ENCODE measurements at regions not wholly inside any gene's neighbourhood (a gene's known extent, or its start where the extent isn't known, plus 50 kb on each side); places are given as distances from the start of the nearest gene placed in this dataset.

- H3K4me1 ChIP-seq = no peaks in the 10 kb centered on the region
- no peak for DNase-seq (ENCODE audit: low spot score in 2 of 2)
- H3K27ac ChIP-seq = no peak overlapping the region
- TF ChIP-seq POLR2A (IDR thresholded peaks at IDR 0.05) (no peak), EP300 (IDR thresholded peaks at IDR 0.05) (no peak), CTCF (IDR thresholded peaks at IDR 0.05) (no peak)
- no peaks in the 10 kb centered on the region for H3K36me3 ChIP-seq
- 89 to 90% methylated on average over 5 of the region's 5 CpGs for WGBS, 2 donors
- no peak overlapping the region for H3K4me3 ChIP-seq
- no peaks in the 10 kb centered on the region for H3K9me3 ChIP-seq
- H3K27me3 ChIP-seq = no peaks in the 10 kb centered on the region
Measured at GRCh38 chr2:30034052-30034775, 112.6 kb upstream of the YPEL5 start.

- Histone ChIP-seq H3K27ac (no peak overlapping the region), H3K36me3 (no peaks in the 10 kb centered on the region), H3K27me3 (no peaks in the 10 kb centered on the region), H3K9me3 (no peaks in the 10 kb centered on the region), H3K4me1 (no peaks in the 10 kb centered on the region), H3K4me3 (no peak overlapping the region)
- 81 to 94% methylated on average over 2 of the region's 2 CpGs for WGBS, 2 donors
- no peak for TF ChIP-seq POLR2A (IDR thresholded peaks at IDR 0.05)
- no peak for DNase-seq (ENCODE audit: low spot score in 2 of 2)
Measured at GRCh38 chr2:30037016-30037415, 109.8 kb upstream of the YPEL5 start.

- Histone ChIP-seq H3K27ac (no peak overlapping the region), H3K27me3 (no peaks in the 10 kb centered on the region), H3K9me3 (no peaks in the 10 kb centered on the region), H3K36me3 (no peaks in the 10 kb centered on the region), H3K4me1 (no peaks in the 10 kb centered on the region), H3K4me3 (no peak overlapping the region)
- 46 to 48% methylated on average over 3 of the region's 3 CpGs for WGBS, 2 donors
- TF ChIP-seq CTCF (IDR thresholded peaks at IDR 0.05) (no peak), EP300 (IDR thresholded peaks at IDR 0.05) (no peak), POLR2A (IDR thresholded peaks at IDR 0.05) (no peak)
- DNase-seq (ENCODE audit: low spot score in 2 of 2) = no peak
Measured at GRCh38 chr2:30038419-30038818, 108.4 kb upstream of the YPEL5 start.

- H3K4me1 ChIP-seq = no peaks in the 10 kb centered on the region
Measured at GRCh38 chr2:30039101-30039500, 107.7 kb upstream of the YPEL5 start.

GRCh38 chr2:30040147-30040546, 106.7 kb upstream of the YPEL5 start:
- Histone ChIP-seq H3K36me3 (no peaks in the 10 kb centered on the region), H3K27me3 (no peaks in the 10 kb centered on the region), H3K9me3 (no peaks in the 10 kb centered on the region), H3K4me3 (no peak overlapping the region), H3K27ac (no peak overlapping the region), H3K4me1 (no peaks in the 10 kb centered on the region)
- no peak for DNase-seq (ENCODE audit: low spot score in 2 of 2)
- TF ChIP-seq POLR2A (IDR thresholded peaks at IDR 0.05) (no peak), CTCF (IDR thresholded peaks at IDR 0.05) (no peak), EP300 (IDR thresholded peaks at IDR 0.05) (no peak)
- 66 to 76% methylated on average over 1 of the region's 1 CpG for WGBS, 2 donors

More at GRCh38 chr2:30039101-30039500, 107.7 kb upstream of the YPEL5 start:
- H3K36me3 ChIP-seq = no peaks in the 10 kb centered on the region
- 75 to 76% methylated on average over 1 of the region's 1 CpG for WGBS, 2 donors
- no peaks in the 10 kb centered on the region for H3K27me3 ChIP-seq
- no peak for DNase-seq (ENCODE audit: low spot score in 2 of 2)
- H3K27ac ChIP-seq = no peak overlapping the region
- H3K9me3 ChIP-seq = no peaks in the 10 kb centered on the region
- TF ChIP-seq EP300 (IDR thresholded peaks at IDR 0.05) = no peak
- TF ChIP-seq POLR2A (IDR thresholded peaks at IDR 0.05) = no peak
- no peak for TF ChIP-seq CTCF (IDR thresholded peaks at IDR 0.05)
- no peak overlapping the region for H3K4me3 ChIP-seq

All from tibial nerve (tissue), 4 donors.